H1 (cell line): ENCODE measurements at regions not wholly inside any gene's neighbourhood (a gene's known extent, or its start where the extent isn't known, plus 50 kb on each side); places are given as distances from the start of the nearest gene placed in this dataset.

Experiments used
- CTCF ChIA-PET: fragments of 300-600 bp; sonication (Branson Sonifier 250); formaldehyde crosslinking; loops from one replicate; lab custom pipeline; 2021; ENCODE audit not compliant: partially characterized antibody; lab: Charles Lee
- POLR2A ChIA-PET: fragments of 300-600 bp; sonication (Branson Sonifier 250); formaldehyde crosslinking; loops from one replicate; lab custom pipeline; 2021; ENCODE audit warnings: inconsistent platforms; ENCODE audit not compliant: partially characterized antibody; lab: Charles Lee
- DNase-seq, 2 experiments: peaks; one replicate each; pipeline versions ENCODE4 v3.0.0 to v3.0.0-alpha.2; 2010 to 2022; ENCODE audit warnings: low spot score in 2 of 2, low read depth in 1 of 2, mixed read lengths in 1 of 2
- FAIRE-seq: peaks from 2 replicates; lab custom pipeline; 2011; peaks lifted over from hg19 to GRCh38; lab: Jason Lieb, UNC
- H2AFZ ChIP-seq: 2 replicates; pipeline ENCODE4 v1.8.1; 2012; ENCODE audit warnings: low read length, inconsistent platforms
- H2AK5ac ChIP-seq: 2 replicates; pipeline ENCODE4 v1.6.1; 2013; ENCODE audit warnings: low read depth, low read length
- H2BK120ac ChIP-seq: replicated peaks from 2 replicates; pipeline ENCODE3; 2013; ENCODE audit warnings: low read depth, low read length, inconsistent platforms
- H2BK12ac ChIP-seq: 2 replicates; pipeline ENCODE4 v1.6.1; 2013; ENCODE audit warnings: low read depth, low read length
- H2BK15ac ChIP-seq: 2 replicates; pipeline ENCODE4 v1.6.1; 2013; ENCODE audit warnings: low read length
- H2BK20ac ChIP-seq: 2 replicates; pipeline ENCODE4 v1.6.1; 2013; ENCODE audit warnings: low read length
- H2BK5ac ChIP-seq: 2 replicates; pipeline ENCODE4 v1.6.1; 2013; ENCODE audit warnings: low read depth, low read length
- H3K14ac ChIP-seq: 2 replicates; pipeline ENCODE4 v1.6.1; 2013; ENCODE audit warnings: inconsistent platforms; ENCODE audit not compliant: insufficient read length
- H3K18ac ChIP-seq: 2 replicates; pipeline ENCODE4 v1.6.1; 2013; ENCODE audit warnings: low read length; ENCODE audit errors: extremely low read depth
- H3K23ac ChIP-seq: 2 replicates; pipeline ENCODE4 v1.6.1; 2013; ENCODE audit warnings: inconsistent platforms; ENCODE audit not compliant: insufficient read length
- H3K23me2 ChIP-seq: 2 replicates; pipeline ENCODE4 v1.6.1; 2013; ENCODE audit warnings: low read depth, low read length
- H3K27ac ChIP-seq: 2 replicates; pipeline ENCODE4 v1.6.1; 2011; ENCODE audit warnings: low read depth, low read length, inconsistent platforms
- H3K27me3 ChIP-seq, 4 experiments: replicated peaks in 1 of 4; 1 replicate in 1 of 4; 2 replicates in 3 of 4; pipeline versions ENCODE4 v1.6.1 to v1.8.1; 2011 to 2013; ENCODE audit warnings: low read length in 3 of 4, mild to moderate bottlenecking in 3 of 4, inconsistent platforms in 2 of 4, mixed read lengths in 2 of 4, moderate library complexity in 1 of 4; ENCODE audit not compliant: control insufficient read depth in 3 of 4, insufficient read depth in 3 of 4; ENCODE audit errors: extremely low read depth in 1 of 4
- H3K36me3 ChIP-seq, 4 experiments: 2 replicates each; pipeline versions ENCODE4 v1.6.1 to v1.8.1; 2011 to 2013; ENCODE audit warnings: mild to moderate bottlenecking in 4 of 4, low read length in 3 of 4, moderate library complexity in 2 of 4, control low read depth in 1 of 4, inconsistent platforms in 1 of 4; ENCODE audit not compliant: insufficient read depth in 4 of 4, control insufficient read depth in 2 of 4
- H3K4ac ChIP-seq: replicated peaks from 2 replicates; pipeline ENCODE3; 2013; ENCODE audit warnings: low read length, low read depth, mixed read lengths, inconsistent platforms; ENCODE audit not compliant: insufficient read length
- H3K4me1 ChIP-seq, 4 experiments: replicated peaks in 1 of 4; 1 replicate in 1 of 4; 2 replicates in 3 of 4; pipeline versions ENCODE4 v1.6.1 to v1.8.1; 2011 to 2013; ENCODE audit warnings: low read length in 3 of 4, inconsistent platforms in 2 of 4, mixed read lengths in 1 of 4; ENCODE audit not compliant: insufficient read depth in 4 of 4, control insufficient read depth in 3 of 4
- H3K4me2 ChIP-seq, 2 experiments: 2 replicates each; pipeline versions ENCODE4 v1.6.1 to v1.8.1; 2011 to 2013; ENCODE audit warnings: low read depth in 2 of 2, low read length in 2 of 2, control low read depth in 1 of 2, inconsistent platforms in 1 of 2, mild to moderate bottlenecking in 1 of 2; ENCODE audit not compliant: insufficient read depth in 1 of 2
- H3K4me3 ChIP-seq, 4 experiments: fragments of 200-600, 300-600 bp in 1 of 4; sonication (generic), shearing (Covaris generic), sonication (Bioruptor Twin) in 1 of 4; 2 replicates each; pipeline versions ENCODE4 v1.5.1 to v1.8.1; 2011 to 2016; ENCODE audit warnings: low read length in 4 of 4, low read depth in 3 of 4, control low read depth in 2 of 4, inconsistent platforms in 2 of 4, mild to moderate bottlenecking in 2 of 4, mixed read lengths in 1 of 4, moderate library complexity in 1 of 4; ENCODE audit not compliant: insufficient read depth in 2 of 4; ENCODE audit errors: extremely low read depth in 1 of 4
- H3K56ac ChIP-seq: replicated peaks from 2 replicates; pipeline ENCODE3; 2013; ENCODE audit warnings: low read depth, mild to moderate bottlenecking, mixed read lengths, low read length, inconsistent platforms; ENCODE audit not compliant: insufficient read length
- H3K79me1 ChIP-seq: 2 replicates; pipeline ENCODE4 v1.6.1; 2013; ENCODE audit warnings: low read depth, low read length, control low read depth
- H3K79me2 ChIP-seq, 2 experiments: 2 replicates each; pipeline versions ENCODE4 v1.6.1 to v1.8.1; 2012 to 2013; ENCODE audit warnings: low read length in 2 of 2, mild to moderate bottlenecking in 2 of 2, inconsistent platforms in 1 of 2; ENCODE audit not compliant: insufficient read depth in 2 of 2, control insufficient read depth in 1 of 2
- H3K9ac ChIP-seq, 4 experiments: replicated peaks in 1 of 4; 1 replicate in 1 of 4; 2 replicates in 3 of 4; pipeline versions ENCODE4 v1.6.1 to v1.8.1; 2011 to 2013; ENCODE audit warnings: low read depth in 3 of 4, low read length in 3 of 4, control low read depth in 2 of 4, mild to moderate bottlenecking in 2 of 4, moderate library complexity in 2 of 4, inconsistent platforms in 1 of 4; ENCODE audit errors: extremely low read depth in 1 of 4
- H3K9me3 ChIP-seq, 2 experiments: 2 replicates each; pipeline versions ENCODE4 v1.6.1 to v1.8.1; 2012 to 2013; ENCODE audit warnings: mild to moderate bottlenecking in 2 of 2, moderate library complexity in 2 of 2, control low read depth in 1 of 2, inconsistent platforms in 1 of 2, low read depth in 1 of 2, low read length in 1 of 2, mixed read lengths in 1 of 2; ENCODE audit not compliant: insufficient read depth in 2 of 2
- H4K20me1 ChIP-seq, 2 experiments: replicated peaks in 1 of 2; 2 replicates each; pipeline versions ENCODE3 to v1.8.1; 2011 to 2013; ENCODE audit warnings: inconsistent platforms in 2 of 2, low read length in 2 of 2, mild to moderate bottlenecking in 1 of 2; ENCODE audit not compliant: insufficient read depth in 2 of 2, control insufficient read depth in 1 of 2
- H4K5ac ChIP-seq: 2 replicates; pipeline ENCODE4 v1.6.1; 2013; ENCODE audit warnings: low read length, low read depth, mixed read lengths, inconsistent platforms; ENCODE audit not compliant: insufficient read length
- H4K8ac ChIP-seq: 2 replicates; pipeline ENCODE4 v1.8.0; 2013; ENCODE audit warnings: mild to moderate bottlenecking, moderate library complexity, low read length, inconsistent platforms; ENCODE audit not compliant: insufficient read depth; ENCODE audit errors: extremely low read depth
- H4K91ac ChIP-seq: replicated peaks from 2 replicates; pipeline ENCODE3; 2013; ENCODE audit warnings: low read length, mixed read lengths, inconsistent platforms; ENCODE audit not compliant: insufficient read length
- EP300 ChIP-seq, 2 experiments: IDR thresholded peaks; 1 replicate in 1 of 2; 2 replicates in 1 of 2; pipeline ENCODE4 v1.6.1; 2011 to 2012; ENCODE audit warnings: low read depth in 2 of 2, low read length in 2 of 2, mild to moderate bottlenecking in 2 of 2, borderline replicate concordance in 1 of 2, inconsistent platforms in 1 of 2, moderate library complexity in 1 of 2
- GABPA ChIP-seq: IDR thresholded peaks from 2 replicates; pipeline ENCODE4 v1.6.1; 2011; ENCODE audit warnings: mild to moderate bottlenecking, low read length, moderate library complexity, borderline replicate concordance; ENCODE audit not compliant: insufficient read depth
- GTF2F1 ChIP-seq: IDR thresholded peaks from 2 replicates; pipeline ENCODE4 v1.6.1; 2012; ENCODE audit warnings: low read depth, low read length, improper control_type of control experiment, borderline replicate concordance
- KDM1A ChIP-seq: fragments of 200-600, 300-600 bp; sonication (generic); IDR thresholded peaks from 2 replicates; pipeline ENCODE4 v1.7.1; 2016; ENCODE audit warnings: mild to moderate bottlenecking, low read length, borderline replicate concordance
- NRF1 ChIP-seq: IDR thresholded peaks from 2 replicates; pipeline ENCODE4 v1.6.1; 2011; ENCODE audit warnings: mild to moderate bottlenecking, low read depth, low read length, improper control_type of control experiment
- PHF8 ChIP-seq: fragments of 200-600 bp; sonication (generic); conservative IDR thresholded peaks from 2 replicates; pipeline ENCODE4 v1.7.1; 2012; ENCODE audit warnings: low read depth, mild to moderate bottlenecking, inconsistent platforms, low read length, moderate library complexity
- POU5F1 ChIP-seq: IDR thresholded peaks from 2 replicates; pipeline ENCODE4 v1.6.1; 2011; ENCODE audit warnings: low read depth, mild to moderate bottlenecking, low read length, moderate library complexity
- USF2 ChIP-seq: IDR thresholded peaks from 2 replicates; pipeline ENCODE4 v1.6.1; 2011; ENCODE audit warnings: low read length, improper control_type of control experiment
- WGBS, 2 experiments: shearing (Covaris generic) in 1 of 2; methylation state at CpG; one replicate each; pipeline versions ENCODE4 v1.1.6 to v1.1.7; 2013 to 2015; ENCODE audit warnings: low lambda C conversion rate in 2 of 2, mixed read lengths in 2 of 2, inconsistent platforms in 1 of 2, low coverage in 1 of 2, missing lambda C conversion rate in 1 of 2; ENCODE audit not compliant: insufficient replicate concordance in 2 of 2, insufficient coverage in 1 of 2, insufficient read length in 1 of 2; ENCODE audit errors: extremely low coverage in 1 of 2, missing lambda C conversion rate in 1 of 2; 5-methylcytosine and 5-hydroxymethylcytosine counted together

DNA sequence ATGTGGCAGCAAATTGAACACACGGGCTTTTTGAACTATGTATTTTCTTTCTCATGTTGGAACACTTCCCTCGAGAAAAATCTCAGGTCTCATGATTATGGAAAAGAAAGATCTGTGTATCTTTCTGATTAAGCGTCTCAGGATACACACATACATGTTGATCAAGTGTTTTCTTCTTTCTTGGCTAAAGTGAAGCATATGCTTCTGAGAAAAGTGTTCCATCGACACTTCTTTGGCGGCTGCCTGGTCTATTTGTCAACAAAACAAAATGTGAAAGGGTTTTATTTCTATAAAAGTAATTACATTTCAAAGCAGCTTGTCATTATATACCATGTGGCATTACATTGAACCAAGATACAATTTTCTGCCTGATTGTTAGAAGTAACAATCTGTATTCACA lies 157.5 kb downstream of the DLEU7 start:
- H3K9ac ChIP-seq: no peak overlapping the region
- DNase-seq: no peak
- H4K20me1 ChIP-seq: no peaks in the 10 kb centered on the region
- H2AK5ac ChIP-seq: no peak overlapping the region
- H3K27me3 ChIP-seq: no peaks in the 10 kb centered on the region
- H3K4me1 ChIP-seq: no peaks in the 10 kb centered on the region; a peak in 1 of 7 replicates
- no peak overlapping the region for H3K56ac ChIP-seq
- no peaks in the 10 kb centered on the region for H3K79me2 ChIP-seq
- no peaks in the 10 kb centered on the region for H3K79me1 ChIP-seq
- H4K5ac ChIP-seq: no peak overlapping the region
- no peak for FAIRE-seq
- H3K36me3 ChIP-seq: no peaks in the 10 kb centered on the region
- TF ChIP-seq EP300 (IDR thresholded peaks at IDR 0.05; ENCODE audit: borderline replicate concordance in 1 of 2, low read depth in 2 of 2, low read length in 2 of 2) (no peak), NRF1 (no peak), KDM1A (no peak), POU5F1 (no peak), GABPA (no peak), PHF8 (no peak), USF2 (no peak), GTF2F1 (no peak)
- no peaks in the 10 kb centered on the region for H3K23me2 ChIP-seq
- H2AFZ ChIP-seq: no peak overlapping the region
- ChIA-PET CTCF (interaction anchor here (1.0 kb wide), 1 partner anchor 303 kb away, joined by 3 read pairs; no protein-coding TSS in a partner anchor), POLR2A (no interaction called here)
- WGBS, 2 experiments: 96% methylated on average over 5 of the region's 5 CpGs; no CpG with 5 or more reads in 1 of the 2 experiments
- no peak overlapping the region for H2BK12ac ChIP-seq
- H3K4me2 ChIP-seq: no peak overlapping the region
- H3K18ac ChIP-seq: no peak overlapping the region
- H2BK15ac ChIP-seq: no peak overlapping the region
- no peak overlapping the region for H3K14ac ChIP-seq
- no peak overlapping the region for H3K23ac ChIP-seq
- no peak overlapping the region for H4K8ac ChIP-seq
- H3K4ac ChIP-seq: no peak overlapping the region
- peaks cover 0 to 7% of the 10 kb centered on the region in 2 experiments; a peak in 3 of 4 replicates for H3K9me3 ChIP-seq
- H3K27ac ChIP-seq: no peak overlapping the region
- H4K91ac ChIP-seq: no peak overlapping the region
- no peak overlapping the region for H3K4me3 ChIP-seq
- no peak overlapping the region for H2BK120ac ChIP-seq
- no peak overlapping the region for H2BK20ac ChIP-seq
- H2BK5ac ChIP-seq: no peak overlapping the region
